AG04449 (cell line): ENCODE measurements at regions not wholly inside any gene's neighbourhood (a gene's known extent, or its start where the extent isn't known, plus 50 kb on each side); places are given as distances from the start of the nearest gene placed in this dataset.

ENCODE experiments used
- CTCF ChIA-PET: fragments of 350-600 bp; formaldehyde crosslinking; extraction: SDS; loops from one replicate; lab custom pipeline; 2021; ENCODE audit warnings: antibody characterized with exemption; lab: Yijun Ruan, JAX
- POLR2A ChIA-PET: fragments of 400-600, 350-600 bp; formaldehyde crosslinking; extraction: SDS; loops from one replicate; lab custom pipeline; 2020; ENCODE audit warnings: antibody characterized with exemption, inconsistent platforms; lab: Yijun Ruan, JAX
- DNase-seq: peaks from one replicate; pipeline ENCODE4 v3.0.0-alpha.2; 2010; ENCODE audit warnings: low read depth, low spot score
- H3K4me3 ChIP-seq: 2 replicates; pipeline ENCODE4 v1.5.1; 2011; ENCODE audit warnings: low read depth, mild to moderate bottlenecking, control low read depth, low read length
- TF ChIP-seq, protein P1 (sequence below): IDR thresholded peaks from one replicate; pipeline ENCODE4 v1.5.1; 2011; ENCODE audit warnings: mild to moderate bottlenecking, moderate library complexity, low read length, control low read depth, inconsistent platforms; ENCODE audit not compliant: insufficient read depth; ENCODE audit errors: missing control alignments

DNA sequence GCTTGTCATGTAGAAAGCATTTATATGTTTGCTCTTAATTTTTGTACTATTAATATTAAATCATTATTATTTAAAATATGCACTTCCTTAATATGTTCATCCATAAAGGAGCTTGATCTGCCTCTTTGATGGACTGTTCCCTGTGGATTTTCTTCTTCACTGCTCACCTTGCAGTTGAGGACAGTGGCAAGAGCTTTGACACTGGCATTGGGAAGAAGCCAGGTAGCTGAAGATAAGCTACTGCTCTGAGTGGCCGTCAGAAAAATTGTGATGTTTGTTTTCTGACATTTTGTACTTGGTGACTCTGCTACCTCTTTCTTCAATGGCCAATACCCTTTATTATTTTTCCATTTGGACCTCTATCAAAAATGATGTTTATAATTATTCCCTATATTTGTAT lies 349.4 kb upstream of the NOVA1 start:
- CTCF ChIA-PET = no interaction called here
- POLR2A ChIA-PET = no interaction called here
- no peak overlapping the region for H3K4me3 ChIP-seq
- DNase-seq = no peak
- TF ChIP-seq, protein P1, sequence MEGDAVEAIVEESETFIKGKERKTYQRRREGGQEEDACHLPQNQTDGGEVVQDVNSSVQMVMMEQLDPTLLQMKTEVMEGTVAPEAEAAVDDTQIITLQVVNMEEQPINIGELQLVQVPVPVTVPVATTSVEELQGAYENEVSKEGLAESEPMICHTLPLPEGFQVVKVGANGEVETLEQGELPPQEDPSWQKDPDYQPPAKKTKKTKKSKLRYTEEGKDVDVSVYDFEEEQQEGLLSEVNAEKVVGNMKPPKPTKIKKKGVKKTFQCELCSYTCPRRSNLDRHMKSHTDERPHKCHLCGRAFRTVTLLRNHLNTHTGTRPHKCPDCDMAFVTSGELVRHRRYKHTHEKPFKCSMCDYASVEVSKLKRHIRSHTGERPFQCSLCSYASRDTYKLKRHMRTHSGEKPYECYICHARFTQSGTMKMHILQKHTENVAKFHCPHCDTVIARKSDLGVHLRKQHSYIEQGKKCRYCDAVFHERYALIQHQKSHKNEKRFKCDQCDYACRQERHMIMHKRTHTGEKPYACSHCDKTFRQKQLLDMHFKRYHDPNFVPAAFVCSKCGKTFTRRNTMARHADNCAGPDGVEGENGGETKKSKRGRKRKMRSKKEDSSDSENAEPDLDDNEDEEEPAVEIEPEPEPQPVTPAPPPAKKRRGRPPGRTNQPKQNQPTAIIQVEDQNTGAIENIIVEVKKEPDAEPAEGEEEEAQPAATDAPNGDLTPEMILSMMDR = no peak

DNA sequence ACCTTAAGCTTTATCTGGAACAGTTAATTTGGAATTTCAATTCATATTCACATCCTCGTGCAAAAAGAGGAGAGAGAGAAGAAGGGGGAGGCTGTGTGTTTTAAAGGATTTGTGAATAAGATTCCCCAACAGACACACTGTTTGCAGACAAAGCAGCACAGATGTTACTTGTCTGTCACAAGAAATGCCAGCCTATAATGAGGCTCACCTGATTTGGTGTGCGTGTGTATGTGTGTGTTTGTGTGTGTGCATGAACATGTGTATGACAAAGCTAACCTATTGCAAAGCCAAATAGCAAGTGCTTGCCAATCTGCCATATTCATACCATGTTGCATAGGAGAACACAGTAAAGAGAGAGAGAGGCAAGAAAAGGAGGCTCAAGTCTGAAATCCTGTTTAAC lies 361.6 kb upstream of the NOVA1 start:
- TF ChIP-seq, protein P1 = no peak
- DNase-seq = no peak
- ChIA-PET POLR2A (no interaction called here), CTCF (no interaction called here)
- H3K4me3 ChIP-seq = no peak overlapping the region

DNA sequence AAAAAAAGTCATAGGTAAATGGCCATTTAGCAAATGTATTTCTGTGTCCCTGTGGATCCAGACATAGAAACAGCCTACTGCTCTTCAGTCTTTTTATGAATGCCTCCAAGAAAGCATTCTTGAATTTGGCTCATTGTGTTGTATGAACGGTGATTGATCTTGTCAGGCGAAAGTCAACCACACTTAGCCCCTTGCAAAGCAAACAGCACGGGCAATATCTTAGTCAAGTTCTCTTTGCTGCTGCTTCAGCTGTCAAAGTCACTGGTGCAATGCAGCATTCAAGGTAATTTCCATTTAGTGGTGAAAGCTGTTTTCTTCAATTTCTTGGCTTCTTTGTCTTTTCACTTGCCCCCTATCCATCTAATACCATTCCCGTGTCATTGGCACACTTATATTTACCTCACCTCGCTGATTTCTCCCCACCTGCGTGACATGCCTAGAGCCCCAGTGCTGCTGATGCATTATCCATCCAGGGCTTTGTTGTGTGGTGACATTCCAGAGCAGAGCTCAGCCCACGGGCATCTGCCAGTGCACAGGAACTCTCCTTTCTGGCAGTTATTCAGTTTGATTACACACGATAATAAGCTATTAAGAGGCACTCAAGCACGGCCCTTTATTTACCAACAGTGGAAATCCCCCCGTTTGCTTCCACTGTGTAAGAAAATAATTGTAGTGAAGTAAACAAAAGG lies 362.3 kb upstream of the NOVA1 start:
- H3K4me3 ChIP-seq = no peak overlapping the region
- DNase-seq = no peak
- POLR2A ChIA-PET = no interaction called here
- CTCF ChIA-PET = no interaction called here
- TF ChIP-seq, protein P1 = no peak

DNA sequence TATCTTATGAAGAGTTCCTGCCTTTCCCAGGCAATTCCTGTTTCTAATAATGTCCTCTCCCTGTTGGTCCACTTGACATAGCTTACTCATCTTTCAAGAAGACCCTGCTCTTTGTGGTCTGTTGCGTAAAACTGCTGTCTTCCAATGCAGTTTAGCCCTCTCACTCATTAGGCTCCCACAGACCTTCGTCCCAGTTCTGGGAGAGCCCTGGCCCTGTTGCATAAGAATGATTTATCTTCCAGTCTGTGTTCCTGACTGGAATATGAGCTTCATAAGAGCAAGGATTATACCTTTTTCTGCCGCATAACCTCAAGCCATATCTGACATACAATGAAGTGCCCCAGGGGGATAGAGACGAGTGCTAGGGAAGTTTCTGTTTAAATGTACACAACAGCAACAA lies 365.9 kb upstream of the NOVA1 start:
- H3K4me3 ChIP-seq = no peak overlapping the region
- ChIA-PET POLR2A (no interaction called here), CTCF (no interaction called here)
- TF ChIP-seq, protein P1 = no peak
- no peak for DNase-seq

DNA sequence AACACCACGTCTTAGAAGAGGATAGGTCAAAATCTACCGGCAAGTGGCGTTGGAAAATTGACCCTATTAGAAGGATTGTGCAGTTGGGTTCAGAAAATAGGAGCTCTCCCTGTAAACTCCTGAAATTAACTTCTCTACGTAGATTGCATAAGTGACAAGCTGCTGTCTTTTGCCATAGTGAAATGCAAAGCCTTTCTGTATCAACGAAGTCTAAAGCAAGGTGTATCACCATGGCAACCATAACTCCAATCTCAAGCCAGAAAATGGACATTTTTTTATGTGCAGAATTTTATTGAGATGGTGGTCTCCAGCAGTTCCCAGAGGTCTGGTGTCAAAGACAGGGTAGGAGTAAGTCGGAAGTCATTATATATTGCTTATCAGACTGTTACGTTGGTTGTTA lies 367.7 kb upstream of the NOVA1 start:
- TF ChIP-seq, protein P1 = no peak
- no peak for DNase-seq
- no peak overlapping the region for H3K4me3 ChIP-seq
- ChIA-PET CTCF (no interaction called here), POLR2A (no interaction called here)

DNA sequence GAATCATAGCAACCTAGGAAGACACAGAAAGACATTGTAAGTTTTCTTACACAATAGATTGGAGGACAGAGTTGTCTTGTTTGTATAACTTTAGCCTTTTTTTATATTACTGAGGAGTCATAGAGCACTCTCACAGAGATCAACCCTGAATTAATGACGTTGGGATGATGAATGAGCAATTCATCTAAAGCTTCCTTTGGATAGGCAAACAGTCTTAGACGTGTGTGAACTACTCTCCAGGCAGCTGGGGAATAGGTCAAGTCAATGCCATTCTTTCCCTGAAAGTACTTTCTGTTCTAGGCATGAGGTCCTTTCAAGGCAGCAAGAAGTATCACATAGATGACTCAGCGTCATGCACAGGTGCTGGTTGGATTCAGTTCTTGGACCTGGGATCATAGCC lies 369.1 kb upstream of the NOVA1 start:
- H3K4me3 ChIP-seq = no peak overlapping the region
- no peak for DNase-seq
- ChIA-PET CTCF (no interaction called here), POLR2A (no interaction called here)
- TF ChIP-seq, protein P1 = no peak
